ENCODE measurements at regions not wholly inside any gene's neighbourhood (a gene's known extent, or its start where the extent isn't known, plus 50 kb on each side); places are given as distances from the start of the nearest gene placed in this dataset.
A peak's percentile ranks its signal among the peaks of the same experiment; 100 is the strongest.

DNA sequence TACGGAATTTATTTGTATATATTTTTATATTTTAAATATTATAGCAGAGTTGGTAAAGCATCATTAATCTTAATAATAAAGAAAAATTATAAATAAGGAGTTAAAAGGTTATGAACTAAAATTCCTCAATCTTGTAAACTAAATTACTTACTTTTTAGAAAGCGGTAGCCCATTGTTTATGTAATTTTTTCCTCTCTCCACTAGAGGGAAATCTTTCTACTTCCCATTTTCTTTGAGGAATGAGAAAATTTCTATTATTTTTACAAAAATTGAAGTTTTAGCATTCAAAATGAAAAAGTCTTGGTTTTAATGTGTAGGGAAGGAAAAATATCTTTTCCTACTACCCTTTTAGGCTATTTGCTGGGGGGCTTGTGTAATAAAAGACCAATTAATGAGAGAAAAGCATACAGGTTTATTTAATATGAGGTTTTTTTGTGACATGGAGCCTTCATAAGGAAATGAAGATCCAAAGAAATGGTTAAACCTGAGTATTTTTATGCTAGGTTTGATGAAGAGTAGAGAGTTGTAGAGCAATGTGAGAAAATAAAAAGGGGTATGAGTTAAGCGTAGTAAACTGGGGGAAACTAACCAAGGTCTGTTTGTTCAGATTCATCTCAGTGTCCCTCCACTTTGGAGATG, 68.7 kb upstream of the ADAD1 start:
- TF ChIP-seq, protein P1, sequence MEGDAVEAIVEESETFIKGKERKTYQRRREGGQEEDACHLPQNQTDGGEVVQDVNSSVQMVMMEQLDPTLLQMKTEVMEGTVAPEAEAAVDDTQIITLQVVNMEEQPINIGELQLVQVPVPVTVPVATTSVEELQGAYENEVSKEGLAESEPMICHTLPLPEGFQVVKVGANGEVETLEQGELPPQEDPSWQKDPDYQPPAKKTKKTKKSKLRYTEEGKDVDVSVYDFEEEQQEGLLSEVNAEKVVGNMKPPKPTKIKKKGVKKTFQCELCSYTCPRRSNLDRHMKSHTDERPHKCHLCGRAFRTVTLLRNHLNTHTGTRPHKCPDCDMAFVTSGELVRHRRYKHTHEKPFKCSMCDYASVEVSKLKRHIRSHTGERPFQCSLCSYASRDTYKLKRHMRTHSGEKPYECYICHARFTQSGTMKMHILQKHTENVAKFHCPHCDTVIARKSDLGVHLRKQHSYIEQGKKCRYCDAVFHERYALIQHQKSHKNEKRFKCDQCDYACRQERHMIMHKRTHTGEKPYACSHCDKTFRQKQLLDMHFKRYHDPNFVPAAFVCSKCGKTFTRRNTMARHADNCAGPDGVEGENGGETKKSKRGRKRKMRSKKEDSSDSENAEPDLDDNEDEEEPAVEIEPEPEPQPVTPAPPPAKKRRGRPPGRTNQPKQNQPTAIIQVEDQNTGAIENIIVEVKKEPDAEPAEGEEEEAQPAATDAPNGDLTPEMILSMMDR (IDR thresholded peaks at IDR 0.05; ENCODE audit: low read depth, low read length): peak; percentile 57
- no peak for DNase-seq (ENCODE audit: low read depth, low spot score)
- POLR2A ChIA-PET: no interaction called here
- CTCF ChIA-PET: interaction anchor here (0.7 to 1.4 kb wide), 3 partner anchors 267 to 604 kb away, joined by 3 to 6 read pairs (median 3); no protein-coding TSS in a partner anchor
- H3K27ac ChIP-seq (ENCODE audit: low read depth, low read length): no peak overlapping the region
- H3K27me3 ChIP-seq (ENCODE audit: control insufficient read depth, insufficient read depth, low read length): no peaks in the 10 kb centered on the region
- H3K9me3 ChIP-seq (ENCODE audit: control insufficient read depth, insufficient read depth, low read length): no peaks in the 10 kb centered on the region
- H3K4me3 ChIP-seq (ENCODE audit: low read depth, low read length): no peak overlapping the region

DNA sequence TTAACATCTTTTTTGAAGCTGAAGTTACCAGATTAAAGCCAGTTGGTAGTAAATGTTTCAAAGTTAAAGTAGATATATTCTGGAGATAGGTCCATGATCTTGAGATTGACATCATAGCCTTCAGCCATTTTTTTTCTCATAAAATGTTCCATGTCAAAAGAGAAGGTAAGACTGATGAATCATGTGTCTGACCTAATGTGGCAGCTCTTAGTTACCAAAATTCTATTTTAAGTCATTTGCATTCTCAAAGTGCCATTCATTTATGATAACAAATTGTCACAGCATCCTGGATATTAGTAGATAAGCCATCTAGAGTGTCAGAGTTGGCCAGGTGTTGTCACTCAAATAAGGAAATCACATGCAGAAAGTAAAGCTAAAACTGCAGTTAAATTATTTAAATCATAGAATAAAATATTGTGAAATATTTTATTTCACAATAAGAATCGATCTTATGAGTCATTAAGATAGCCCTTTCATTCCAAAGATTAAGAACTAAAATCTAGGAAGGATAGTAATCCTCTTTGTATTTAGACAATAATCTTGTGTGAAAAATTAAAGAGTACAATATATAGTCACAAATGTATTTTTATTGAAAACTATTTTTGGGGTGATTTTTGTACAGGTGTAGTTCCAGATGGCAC, 65.7 kb upstream of the ADAD1 start:
- POLR2A ChIA-PET: no interaction called here
- CTCF ChIA-PET: interaction anchor here (1.0 to 1.6 kb wide), 5 partner anchors 15 to 412 kb away, joined by 3 to 7 read pairs (median 4); no protein-coding TSS in a partner anchor

DNA sequence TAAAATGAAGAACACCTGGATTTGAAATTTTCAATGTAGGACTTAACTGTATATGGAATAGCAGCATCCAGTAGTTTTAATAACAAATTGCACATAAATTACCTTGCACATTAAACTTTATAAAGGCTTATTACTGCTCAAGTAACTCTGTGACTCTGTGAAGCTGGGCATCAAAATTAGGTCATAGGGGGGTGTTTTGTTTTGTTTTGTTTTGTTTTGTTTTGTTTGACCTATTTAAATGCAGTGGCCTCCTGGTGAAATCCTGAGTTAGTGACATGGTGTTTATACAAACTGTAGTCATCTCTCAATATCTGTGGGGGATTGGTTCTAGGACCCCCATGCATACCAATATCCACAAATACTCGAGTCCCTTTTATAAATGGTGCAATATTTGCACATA, 51.9 kb upstream of the ADAD1 start:
- Histone ChIP-seq H3K9me3 (ENCODE audit: control insufficient read depth, insufficient read depth, low read length) (no peaks in the 10 kb centered on the region), H3K4me3 (ENCODE audit: low read depth, low read length) (no peak overlapping the region), H3K27me3 (ENCODE audit: control insufficient read depth, insufficient read depth, low read length) (no peaks in the 10 kb centered on the region), H3K27ac (ENCODE audit: low read depth, low read length) (no peak overlapping the region)
- no peak for DNase-seq (ENCODE audit: low read depth, low spot score)
- ChIA-PET CTCF (no interaction called here), POLR2A (no interaction called here)
- TF ChIP-seq, protein P1 (IDR thresholded peaks at IDR 0.05; ENCODE audit: low read depth, low read length): no peak

More for the DNA sequence above, 65.7 kb upstream of the ADAD1 start:
- Histone ChIP-seq H3K27me3 (ENCODE audit: control insufficient read depth, insufficient read depth, low read length) (no peaks in the 10 kb centered on the region), H3K27ac (ENCODE audit: low read depth, low read length) (no peak overlapping the region), H3K9me3 (ENCODE audit: control insufficient read depth, insufficient read depth, low read length) (no peaks in the 10 kb centered on the region), H3K4me3 (ENCODE audit: low read depth, low read length) (no peak overlapping the region)
- TF ChIP-seq, protein P1 (IDR thresholded peaks at IDR 0.05; ENCODE audit: low read depth, low read length): no peak
- DNase-seq (ENCODE audit: low read depth, low spot score): no peak

DNA sequence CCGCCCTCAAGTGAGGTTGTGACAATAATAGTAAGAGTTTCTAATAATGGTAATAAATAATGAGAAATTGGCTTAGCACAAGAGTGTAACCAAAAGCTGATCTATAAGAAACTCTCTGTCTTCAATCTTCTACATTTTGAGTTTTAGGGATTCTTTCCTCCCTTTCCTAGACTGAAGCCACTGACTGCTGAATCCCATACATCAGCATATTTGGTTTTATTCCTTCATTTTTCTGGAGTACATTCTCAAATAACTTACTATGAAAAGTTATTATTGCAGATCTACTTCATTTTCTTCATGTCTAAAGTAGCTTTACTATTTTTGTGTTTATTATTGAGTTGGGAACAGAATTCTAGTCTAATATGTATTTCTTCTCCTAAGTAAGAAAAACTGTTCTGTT, 49.9 kb upstream of the ADAD1 start:
- ChIA-PET CTCF (no interaction called here), POLR2A (no interaction called here)
- TF ChIP-seq, protein P1 (IDR thresholded peaks at IDR 0.05; ENCODE audit: low read depth, low read length): no peak

More for the DNA sequence above, 49.9 kb upstream of the ADAD1 start:
- no peak overlapping the region for H3K27ac ChIP-seq (ENCODE audit: low read depth, low read length)
- H3K4me3 ChIP-seq (ENCODE audit: low read depth, low read length): no peak overlapping the region
- H3K27me3 ChIP-seq (ENCODE audit: control insufficient read depth, insufficient read depth, low read length): no peaks in the 10 kb centered on the region
- H3K9me3 ChIP-seq (ENCODE audit: control insufficient read depth, insufficient read depth, low read length): no peaks in the 10 kb centered on the region
- no peak for DNase-seq (ENCODE audit: low read depth, low spot score)
